HG03571 (cell line): ENCODE measurements at regions not wholly inside any gene's neighbourhood (a gene's known extent, or its start where the extent isn't known, plus 50 kb on each side); places are given as distances from the start of the nearest gene placed in this dataset.

Source experiments
- ATAC-seq: cut with Tn5 transposase; IDR thresholded peaks from one replicate; pipeline ENCODE4 v1.9.1; 2021; ENCODE audit not compliant: unreplicated experiment

- no peak for ATAC-seq
Measured at GRCh38 chr20:40493549-40493948, 195.5 kb downstream of the MAFB start.

DNA sequence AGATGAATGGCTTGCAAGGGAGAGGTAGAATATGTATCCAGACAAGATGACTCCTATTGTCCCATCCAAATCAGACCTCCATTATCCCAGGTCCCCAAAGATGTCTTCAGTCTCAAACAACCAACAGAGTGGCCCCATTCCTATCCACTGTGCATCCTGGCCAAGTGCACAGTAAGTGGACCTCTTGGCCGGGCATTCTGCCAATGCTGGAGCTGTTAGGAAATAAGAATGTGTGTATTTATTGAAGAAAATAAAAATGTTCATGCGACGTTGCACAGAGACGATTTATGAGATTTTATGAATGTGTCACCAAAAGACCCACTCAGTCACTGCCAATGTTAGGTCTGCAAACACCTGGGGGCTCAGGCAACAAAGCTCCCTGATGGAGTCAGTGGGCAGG lies 196.0 kb downstream of the MAFB start:
- ATAC-seq: no peak

DNA sequence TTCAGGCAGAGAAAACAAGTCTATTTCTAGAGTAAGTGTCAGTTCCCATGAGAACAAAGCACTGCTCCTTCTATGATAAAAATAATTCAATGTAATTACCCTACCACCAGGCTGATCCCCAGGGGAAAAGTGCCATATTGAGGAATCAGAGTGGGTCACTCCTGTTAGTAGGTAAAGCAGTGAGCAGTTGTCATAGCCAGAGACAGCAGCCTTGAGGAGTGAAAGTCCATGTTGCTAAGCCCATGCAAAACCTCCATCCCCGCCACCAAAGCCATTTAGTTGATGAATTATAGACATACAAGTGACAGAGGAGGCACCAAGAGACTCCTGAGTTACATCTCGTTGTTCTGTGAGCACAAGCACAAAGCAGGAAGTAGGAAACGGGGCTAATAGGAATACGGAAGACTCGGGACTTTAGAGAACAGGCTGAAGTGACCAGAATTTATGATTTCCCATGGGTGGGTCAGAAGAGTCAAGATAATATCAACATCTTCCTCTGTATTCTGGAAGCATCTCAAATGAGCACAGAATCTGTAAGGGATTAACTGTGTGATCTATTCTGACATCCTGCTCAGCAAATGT lies 197.9 kb downstream of the MAFB start:
- no peak for ATAC-seq

GRCh38 chr20:40489886-40490285 lies 199.2 kb downstream of the MAFB start:
- no peak for ATAC-seq

DNA sequence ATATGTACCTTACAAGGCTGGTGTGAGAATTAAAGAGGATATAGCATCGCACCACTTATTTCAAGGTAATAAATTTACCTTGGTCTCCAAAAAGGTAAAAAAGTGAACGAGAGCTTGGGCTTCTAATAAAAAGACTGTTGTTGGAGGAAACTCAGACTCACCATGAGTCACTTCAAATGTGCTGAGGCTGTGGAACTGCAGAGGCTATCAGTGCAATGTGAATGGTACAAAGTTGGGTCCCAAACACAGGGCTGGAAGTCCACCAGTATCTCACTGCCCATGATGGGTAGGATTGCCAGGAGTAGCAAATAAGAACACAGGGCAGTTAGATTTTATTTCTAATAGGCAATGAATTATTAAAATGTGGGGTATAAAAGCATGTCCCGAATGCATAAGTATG lies 200.6 kb downstream of the MAFB start:
- no peak for ATAC-seq

DNA sequence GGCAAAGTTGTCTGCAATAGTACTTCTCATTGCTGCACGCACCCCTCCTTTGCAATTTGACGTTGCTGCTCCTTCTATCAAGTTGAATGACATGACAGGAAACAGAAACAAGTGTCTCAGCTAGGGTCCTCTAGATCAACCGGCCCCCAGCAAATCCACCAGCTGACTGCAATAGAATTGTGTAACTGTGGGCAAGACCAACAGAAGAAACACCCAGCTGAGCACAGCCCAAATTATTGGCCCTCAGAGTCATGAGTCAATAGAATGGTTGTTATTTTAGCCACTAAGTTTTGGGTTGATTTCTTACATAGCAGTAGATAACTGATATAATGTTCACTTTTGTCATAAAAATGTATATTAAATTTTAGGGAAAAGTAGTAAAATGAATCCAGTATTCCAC lies 202.7 kb downstream of the MAFB start:
- no peak for ATAC-seq

GRCh38 chr20:40481743-40482458 lies 207.1 kb downstream of the MAFB start:
- ATAC-seq: no peak

DNA sequence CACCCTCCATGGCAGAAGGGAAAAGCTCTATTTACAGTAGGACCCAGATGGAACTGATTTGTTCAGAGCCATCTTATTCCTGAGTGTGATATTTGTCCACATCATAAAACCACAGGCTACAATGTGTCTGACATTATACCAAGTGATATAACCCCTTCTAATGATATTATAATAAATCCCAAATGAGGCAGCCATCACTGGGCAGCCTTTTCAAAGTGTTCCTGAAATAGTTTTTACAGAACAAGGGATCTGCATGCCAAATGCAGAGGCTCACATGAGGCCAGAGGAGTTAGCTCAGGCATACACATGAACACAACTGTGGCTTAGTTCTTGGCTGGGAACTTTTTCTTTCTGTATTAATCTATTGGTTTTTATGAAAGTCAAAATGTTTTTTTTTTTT lies 207.7 kb downstream of the MAFB start:
- no peak for ATAC-seq

- no peak for ATAC-seq
Measured at GRCh38 chr20:40477805-40478204, 211.2 kb downstream of the MAFB start.

DNA sequence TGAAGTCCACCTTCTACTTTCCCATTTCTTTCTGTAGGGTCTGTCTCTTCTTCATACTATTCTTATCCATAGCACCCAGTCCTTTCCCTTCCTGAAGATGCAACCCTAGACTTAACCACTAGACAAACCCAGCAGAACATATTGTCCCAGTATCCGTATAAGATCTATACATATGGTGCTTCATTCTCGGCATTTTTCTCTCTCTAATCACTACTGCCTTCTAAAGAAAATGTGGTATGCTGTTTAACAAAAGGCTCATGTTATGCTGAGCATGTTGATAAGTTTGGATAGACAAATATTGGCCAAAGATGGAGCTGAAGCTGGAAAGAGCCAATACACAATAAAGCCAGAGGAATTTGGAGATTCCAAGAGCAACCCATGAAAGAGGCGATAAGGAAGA lies 212.6 kb downstream of the MAFB start:
- ATAC-seq: no peak

- ATAC-seq: no peak
Measured at GRCh38 chr20:40472905-40473304, 216.1 kb downstream of the MAFB start.

- ATAC-seq: no peak
Measured at GRCh38 chr20:40471261-40471629, 217.8 kb downstream of the MAFB start.

GRCh38 chr20:40470445-40471260 lies 218.4 kb downstream of the MAFB start:
- ATAC-seq: no peak

- no peak for ATAC-seq
Measured at GRCh38 chr20:40468759-40469158, 220.3 kb downstream of the MAFB start.

DNA sequence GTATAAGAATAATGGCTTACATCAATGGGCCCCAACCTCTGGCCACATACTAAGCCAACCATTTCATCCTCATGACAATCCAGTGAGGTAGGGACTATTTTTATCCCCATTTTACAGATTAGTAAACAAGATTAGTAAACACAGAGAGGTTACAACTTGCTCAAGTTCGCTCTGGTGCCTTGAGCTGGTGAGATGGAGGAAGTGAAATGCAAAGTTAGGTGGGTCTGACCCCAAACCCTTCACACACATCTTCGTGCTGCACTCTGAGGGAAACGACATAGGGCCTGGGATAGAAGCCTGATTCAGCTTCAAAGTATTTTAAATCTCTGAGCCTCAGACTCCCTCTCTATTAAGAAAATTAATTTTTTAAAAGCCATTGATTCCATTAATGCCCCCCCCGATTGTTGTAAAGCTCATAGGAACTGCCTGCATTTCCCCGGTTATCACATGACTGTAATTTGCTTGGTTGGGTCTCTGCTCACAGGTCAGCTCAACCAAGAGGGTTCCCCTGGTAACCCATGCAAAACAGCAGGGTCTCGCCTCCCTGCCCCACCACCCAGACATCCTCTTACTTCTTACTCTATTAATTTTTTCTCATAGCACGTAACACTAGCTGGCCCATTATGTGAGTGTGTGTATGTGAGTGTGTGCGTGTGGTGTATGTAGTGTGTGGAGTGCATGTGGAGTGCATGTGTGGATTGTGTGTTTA lies 221.2 kb downstream of the MAFB start:
- ATAC-seq: no peak

- ATAC-seq: no peak
Measured at GRCh38 chr20:40467067-40467466, 222.0 kb downstream of the MAFB start.

DNA sequence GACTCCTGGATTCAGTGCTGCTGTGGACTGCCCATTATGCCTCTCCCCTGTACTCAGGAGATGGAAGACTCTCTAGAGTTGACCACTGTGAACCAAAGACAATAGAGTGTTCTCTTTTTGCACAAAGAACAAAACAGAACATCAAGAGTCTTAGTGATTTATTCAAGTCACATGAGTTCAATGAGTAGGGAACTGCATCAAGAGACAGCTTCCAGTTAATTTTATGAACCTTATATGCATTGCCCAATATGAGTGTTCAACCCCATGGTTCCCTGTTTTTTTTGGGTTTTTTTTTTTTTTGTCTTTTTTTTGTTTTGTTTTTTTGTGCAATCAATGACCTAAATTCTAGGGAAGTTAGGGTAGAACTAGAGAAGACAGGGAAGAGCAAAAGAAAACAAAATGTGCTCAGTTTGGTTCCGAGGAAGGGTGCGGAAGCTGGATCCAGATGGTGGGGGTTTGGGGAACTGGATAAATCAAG lies 224.3 kb downstream of the MAFB start:
- ATAC-seq: no peak

DNA sequence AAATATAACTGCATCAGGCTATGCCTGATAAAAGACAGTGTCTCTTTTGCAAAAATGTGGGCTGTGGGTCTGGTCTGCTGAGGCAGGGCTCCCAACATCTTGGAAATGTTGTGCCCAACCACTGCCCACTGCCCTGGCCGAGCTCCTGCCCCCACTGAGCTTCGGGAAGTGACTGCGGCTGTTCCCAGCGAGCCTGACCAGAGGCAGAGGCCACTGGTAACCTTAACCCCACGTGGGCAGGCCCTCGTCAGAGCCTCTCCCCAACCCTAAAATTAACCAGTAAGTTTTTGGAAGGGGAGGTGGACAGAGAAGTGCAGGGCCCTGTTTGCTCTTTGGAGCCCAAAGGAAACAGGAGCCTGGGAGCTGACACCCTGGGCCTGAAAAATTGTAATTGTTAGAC lies 225.9 kb downstream of the MAFB start:
- no peak for ATAC-seq

- no peak for ATAC-seq
Measured at GRCh38 chr20:40462566-40462965, 226.5 kb downstream of the MAFB start.

DNA sequence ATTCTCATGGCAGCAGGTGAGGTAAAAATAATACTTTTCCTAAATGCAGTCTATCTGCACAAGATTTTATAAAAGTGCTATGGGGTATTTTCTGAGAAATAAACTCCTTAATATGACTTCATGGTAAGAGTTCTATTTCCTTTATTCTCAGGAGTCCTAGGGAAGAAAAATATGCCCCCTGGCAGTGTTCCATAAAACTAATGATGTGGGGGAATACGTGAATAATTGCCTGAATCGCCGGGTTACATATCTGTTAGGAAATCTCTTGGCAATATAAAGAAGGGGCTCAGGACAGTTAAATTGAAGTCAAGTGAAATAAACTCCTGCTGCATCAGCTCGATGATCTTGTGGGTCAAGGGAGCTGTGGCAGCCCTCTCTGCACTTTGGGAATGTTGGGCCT lies 229.7 kb downstream of the MAFB start:
- ATAC-seq: no peak

- no peak for ATAC-seq
Measured at GRCh38 chr20:40457404-40457803, 231.6 kb downstream of the MAFB start.
